Thyroid gland (tissue), 4 donors: ENCODE measurements at regions not wholly inside any gene's neighbourhood (a gene's known extent, or its start where the extent isn't known, plus 50 kb on each side); places are given as distances from the start of the nearest gene placed in this dataset.

ENCODE experiments used
- DNase-seq, 2 donors: peaks; one replicate each; pipeline ENCODE4 v3.0.0-alpha.2; 2019
- H3K27ac ChIP-seq, 3 donors: fragments of 200-600 bp; sonication (generic); 1 replicate in 2 of 3; 2 replicates in 1 of 3; pipeline ENCODE4 v1.5.1; 2016 to 2019; ENCODE audit warnings: mild to moderate bottlenecking in 1 of 3, moderate library complexity in 1 of 3
- H3K27me3 ChIP-seq: fragments of 200-600 bp; sonication (generic); one replicate; pipeline ENCODE4 v1.5.1; 2019
- H3K36me3 ChIP-seq, 2 donors: fragments of 200-600 bp; sonication (generic); one replicate each; pipeline ENCODE4 v1.5.1; 2016 to 2019
- H3K4me1 ChIP-seq, 2 donors: fragments of 200-600 bp; sonication (generic); one replicate each; pipeline ENCODE4 v1.5.1; 2017 to 2019
- H3K4me3 ChIP-seq, 3 donors: fragments of 200-600 bp; sonication (generic); replicated peaks in 1 of 3; 1 replicate in 2 of 3; 2 replicates in 1 of 3; pipeline ENCODE4 v1.5.1; 2016; ENCODE audit warnings: mild to moderate bottlenecking in 1 of 3
- H3K9me3 ChIP-seq: fragments of 200-600 bp; sonication (generic); one replicate; pipeline ENCODE4 v1.5.1; 2017
- POLR2A ChIP-seq, 2 donors: fragments of 450-650 bp; IDR thresholded peaks; one replicate each; pipeline ENCODE4 v1.6.1; 2017; ENCODE audit warnings: antibody characterized with exemption in 2 of 2, mild to moderate bottlenecking in 2 of 2, moderate library complexity in 1 of 2
- WGBS, 2 donors: methylation state at CpG; one replicate each; pipeline ENCODE4 v1.1.5; 2017; 5-methylcytosine and 5-hydroxymethylcytosine counted together
- intact Hi-C: fragments of 100-400 bp; cut with DNase I; formaldehyde crosslinking; loops from one replicate; pipeline ENCODE4 v1.15.1; 2023
- TF ChIP-seq, protein P1 (sequence below), 6 experiments: fragments of 200-600 bp in 3 of 6; fragments of 450-650 bp in 3 of 6; sonication (generic) in 3 of 6; IDR thresholded peaks; one replicate each; pipeline ENCODE4 v1.5.1; 2016 to 2019; ENCODE audit warnings: antibody characterized with exemption in 6 of 6, mild to moderate bottlenecking in 2 of 6, inconsistent platforms in 1 of 6, moderate library complexity in 1 of 6

DNA sequence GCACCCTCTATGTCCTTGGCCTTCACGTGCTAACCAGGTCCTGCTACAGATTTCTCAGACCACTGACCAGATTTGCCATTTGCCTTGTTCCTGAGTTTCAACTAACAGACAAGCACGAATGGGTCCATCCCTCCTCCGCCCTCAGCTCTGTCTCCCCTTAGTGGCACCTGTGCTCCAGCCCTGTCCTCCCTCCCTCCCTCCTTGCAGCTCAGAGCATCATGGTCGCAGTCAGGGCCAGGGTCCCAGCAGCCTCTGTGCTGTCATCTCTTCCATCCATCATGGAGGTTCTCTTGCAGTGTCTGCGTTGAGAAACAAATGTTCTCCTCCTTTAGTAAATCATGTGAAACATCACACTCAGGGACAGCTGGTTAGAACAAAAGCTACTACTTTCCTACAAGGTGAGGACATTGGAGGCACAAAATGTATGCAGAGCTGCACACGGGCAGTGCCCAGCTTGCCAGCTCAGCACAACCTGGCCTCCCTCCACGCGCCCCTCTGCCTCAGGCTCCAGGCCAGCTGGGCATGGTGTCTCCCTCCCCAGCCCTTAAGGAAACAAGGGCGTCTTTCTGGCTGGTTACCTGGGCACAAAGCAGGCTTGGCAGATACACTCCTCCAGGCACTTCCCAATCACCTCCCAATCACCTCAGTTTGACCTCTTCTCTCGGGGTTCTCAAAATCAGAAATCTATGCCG, 79.5 kb upstream of the ATP6AP2 start:
- 45 to 56% methylated on average over 8 to 11 of the region's 11 CpGs for WGBS, 2 donors
- no peak overlapping the region for H3K4me3 ChIP-seq
- DNase-seq: peak; percentile 61 to 72
- H3K27me3 ChIP-seq: no peaks in the 10 kb centered on the region
- no peaks in the 10 kb centered on the region for H3K4me1 ChIP-seq
- H3K27ac ChIP-seq: no peak overlapping the region
- intact Hi-C loops: no loop called here
- H3K9me3 ChIP-seq: no peaks in the 10 kb centered on the region
- no peak for TF ChIP-seq POLR2A (IDR thresholded peaks at IDR 0.05)
- TF ChIP-seq, protein P1, sequence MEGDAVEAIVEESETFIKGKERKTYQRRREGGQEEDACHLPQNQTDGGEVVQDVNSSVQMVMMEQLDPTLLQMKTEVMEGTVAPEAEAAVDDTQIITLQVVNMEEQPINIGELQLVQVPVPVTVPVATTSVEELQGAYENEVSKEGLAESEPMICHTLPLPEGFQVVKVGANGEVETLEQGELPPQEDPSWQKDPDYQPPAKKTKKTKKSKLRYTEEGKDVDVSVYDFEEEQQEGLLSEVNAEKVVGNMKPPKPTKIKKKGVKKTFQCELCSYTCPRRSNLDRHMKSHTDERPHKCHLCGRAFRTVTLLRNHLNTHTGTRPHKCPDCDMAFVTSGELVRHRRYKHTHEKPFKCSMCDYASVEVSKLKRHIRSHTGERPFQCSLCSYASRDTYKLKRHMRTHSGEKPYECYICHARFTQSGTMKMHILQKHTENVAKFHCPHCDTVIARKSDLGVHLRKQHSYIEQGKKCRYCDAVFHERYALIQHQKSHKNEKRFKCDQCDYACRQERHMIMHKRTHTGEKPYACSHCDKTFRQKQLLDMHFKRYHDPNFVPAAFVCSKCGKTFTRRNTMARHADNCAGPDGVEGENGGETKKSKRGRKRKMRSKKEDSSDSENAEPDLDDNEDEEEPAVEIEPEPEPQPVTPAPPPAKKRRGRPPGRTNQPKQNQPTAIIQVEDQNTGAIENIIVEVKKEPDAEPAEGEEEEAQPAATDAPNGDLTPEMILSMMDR (IDR thresholded peaks at IDR 0.05): no peak
- H3K36me3 ChIP-seq: no peaks in the 10 kb centered on the region

DNA sequence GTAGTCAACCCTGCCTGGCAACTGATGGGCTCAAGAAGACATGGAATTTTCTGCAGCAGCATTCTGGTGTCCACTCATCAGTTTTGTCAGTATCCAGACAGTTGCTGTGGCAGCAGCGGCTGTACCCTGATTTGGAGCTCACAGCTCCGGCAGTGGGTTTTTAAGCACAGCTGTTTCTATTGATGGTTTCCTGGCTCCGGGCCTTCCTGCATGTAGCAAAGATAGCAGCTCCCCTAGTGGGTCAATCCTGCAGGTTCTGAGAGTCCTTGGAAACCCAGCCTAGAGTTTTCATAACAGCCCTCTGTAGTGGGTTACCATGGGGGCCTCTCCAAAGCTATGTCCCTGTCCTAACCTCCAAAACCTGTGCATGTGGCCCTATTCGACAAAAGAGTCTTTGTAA, 84.0 kb upstream of the ATP6AP2 start:
- 42 to 82% methylated on average over 1 to 4 of the region's 4 CpGs for WGBS, 2 donors
- no peaks in the 10 kb centered on the region for H3K4me1 ChIP-seq
- intact Hi-C loops: no loop called here
- TF ChIP-seq, protein P1 (IDR thresholded peaks at IDR 0.05): peak in 2 of 6 experiments; percentile 11 to 12
- no peak for TF ChIP-seq POLR2A (IDR thresholded peaks at IDR 0.05)
- peak in 1 of 2 donors; percentile 23 for DNase-seq
- H3K4me3 ChIP-seq: no peak overlapping the region
- H3K9me3 ChIP-seq: no peaks in the 10 kb centered on the region
- no peaks in the 10 kb centered on the region for H3K27me3 ChIP-seq
- no peak overlapping the region for H3K27ac ChIP-seq
- no peaks in the 10 kb centered on the region for H3K36me3 ChIP-seq

DNA sequence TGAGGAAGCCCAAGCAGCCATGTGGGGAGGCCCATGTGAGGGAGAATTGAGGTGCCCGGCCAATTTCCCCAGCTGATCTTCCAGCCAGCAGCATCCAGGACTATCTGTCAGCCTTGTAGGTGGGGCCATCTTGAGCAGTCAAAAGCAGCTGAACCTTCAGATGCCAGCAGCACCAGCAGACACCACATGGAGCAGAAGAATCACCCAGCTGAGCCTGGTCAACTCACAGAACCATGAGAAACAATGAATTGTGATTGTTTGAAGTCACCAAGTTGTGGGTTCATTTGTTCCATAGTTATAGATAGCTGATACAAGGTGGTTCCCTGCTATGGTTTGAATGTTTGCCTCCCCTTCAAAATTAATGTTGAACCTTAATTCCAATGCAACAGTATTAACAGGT, 85.1 kb upstream of the ATP6AP2 start:
- no peak overlapping the region for H3K4me3 ChIP-seq
- no peak overlapping the region for H3K27ac ChIP-seq
- H3K36me3 ChIP-seq: no peaks in the 10 kb centered on the region
- WGBS, 2 donors: 100% methylated on average over 1 of the region's 1 CpG; no CpG with 5 or more reads in 1 of the 2 donors
- intact Hi-C loops: no loop called here
- no peak for DNase-seq
- H3K9me3 ChIP-seq: no peaks in the 10 kb centered on the region
- H3K27me3 ChIP-seq: no peaks in the 10 kb centered on the region
- no peak for TF ChIP-seq POLR2A (IDR thresholded peaks at IDR 0.05)
- TF ChIP-seq, protein P1 (IDR thresholded peaks at IDR 0.05): no peak
- no peaks in the 10 kb centered on the region for H3K4me1 ChIP-seq

DNA sequence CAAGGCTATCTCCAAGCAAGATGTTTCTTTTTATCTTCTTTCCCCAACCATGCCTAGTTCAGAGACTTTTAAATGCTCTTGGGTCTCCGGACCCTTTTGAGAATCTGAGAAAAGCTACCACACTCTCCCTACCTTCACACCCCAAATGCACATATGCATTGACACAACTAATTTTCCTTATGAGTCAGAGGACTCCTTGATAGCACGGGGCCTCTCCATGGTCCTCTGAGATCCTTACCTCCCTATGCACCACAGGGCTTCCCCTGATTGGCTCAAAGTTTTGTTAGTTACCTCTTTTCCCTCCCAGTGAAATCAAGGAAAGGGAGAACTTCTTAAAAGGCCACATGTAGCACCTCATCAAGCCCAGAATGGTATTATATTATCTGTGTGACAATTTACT, 86.8 kb upstream of the ATP6AP2 start:
- H3K9me3 ChIP-seq: no peaks in the 10 kb centered on the region
- DNase-seq: no peak
- H3K27ac ChIP-seq: no peak overlapping the region
- no peaks in the 10 kb centered on the region for H3K36me3 ChIP-seq
- intact Hi-C loops: no loop called here
- 74 to 82% methylated on average over 2 of the region's 2 CpGs for WGBS, 2 donors
- H3K4me1 ChIP-seq: no peaks in the 10 kb centered on the region
- H3K27me3 ChIP-seq: no peaks in the 10 kb centered on the region
- no peak overlapping the region for H3K4me3 ChIP-seq
- no peak for TF ChIP-seq POLR2A (IDR thresholded peaks at IDR 0.05)
- TF ChIP-seq, protein P1 (IDR thresholded peaks at IDR 0.05): no peak

DNA sequence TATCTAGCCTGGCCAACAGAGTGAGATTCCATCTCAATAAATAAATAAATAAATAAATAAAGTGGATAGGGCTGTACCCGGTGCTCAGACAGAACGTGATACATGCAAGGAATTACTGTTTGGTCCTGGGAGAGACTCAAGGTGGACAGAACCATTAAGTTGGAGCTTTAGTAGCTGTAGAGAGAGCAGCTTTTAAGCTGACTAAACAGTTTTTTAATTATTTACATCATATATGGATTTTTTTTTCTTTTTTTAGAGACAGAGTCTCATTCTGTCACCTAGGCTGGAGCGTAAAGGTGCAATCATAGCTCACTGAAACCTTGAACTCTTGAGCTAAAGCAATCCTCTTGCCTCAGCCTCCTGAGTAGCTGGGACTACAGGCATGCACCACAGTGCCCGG, 92.5 kb upstream of the ATP6AP2 start:
- Histone ChIP-seq H3K4me3 (no peak overlapping the region), H3K27ac (no peak overlapping the region), H3K36me3 (no peaks in the 10 kb centered on the region), H3K4me1 (no peaks in the 10 kb centered on the region), H3K27me3 (no peaks in the 10 kb centered on the region), H3K9me3 (no peaks in the 10 kb centered on the region)
- DNase-seq: no peak
- 93 to 96% methylated on average over 4 of the region's 4 CpGs for WGBS, 2 donors
- TF ChIP-seq POLR2A (IDR thresholded peaks at IDR 0.05): no peak
- TF ChIP-seq, protein P1 (IDR thresholded peaks at IDR 0.05): no peak
- intact Hi-C loops: no loop called here
